BLaER1 (cell line): ENCODE measurements at regions not wholly inside any gene's neighbourhood (a gene's known extent, or its start where the extent isn't known, plus 50 kb on each side); places are given as distances from the start of the nearest gene placed in this dataset.

Experiments
- H3K27ac ChIP-seq: shearing (Covaris generic); formaldehyde crosslinking; 2 replicates; pipeline ENCODE4 v1.8.1; 2022
- H3K27me3 ChIP-seq: shearing (Covaris generic); formaldehyde crosslinking; 2 replicates; pipeline ENCODE4 v1.8.1; 2022
- H3K36me3 ChIP-seq: shearing (Covaris generic); formaldehyde crosslinking; 2 replicates; pipeline ENCODE4 v1.8.1; 2022
- H3K4me1 ChIP-seq: shearing (Covaris generic); formaldehyde crosslinking; 2 replicates; pipeline ENCODE4 v1.8.1; 2022
- H3K4me2 ChIP-seq: shearing (Covaris generic); formaldehyde crosslinking; 2 replicates; pipeline ENCODE4 v1.8.1; 2022
- H3K4me3 ChIP-seq: shearing (Covaris generic); formaldehyde crosslinking; 2 replicates; pipeline ENCODE4 v1.8.1; 2022
- H3K9ac ChIP-seq: shearing (Covaris generic); formaldehyde crosslinking; 2 replicates; pipeline ENCODE4 v1.8.1; 2022
- H3K9me3 ChIP-seq: shearing (Covaris generic); formaldehyde crosslinking; 2 replicates; pipeline ENCODE4 v1.8.1; 2022
- H4K20me1 ChIP-seq: shearing (Covaris generic); formaldehyde crosslinking; 2 replicates; pipeline ENCODE4 v1.8.1; 2022
- Cebpa-rat ChIP-seq: shearing (Covaris generic); IDR thresholded peaks from 2 replicates; pipeline ENCODE4 v1.8.1; 2022

GRCh38 chr1:58881471-58881994 is 97.7 kb upstream of the JUN start:
- Histone ChIP-seq H3K9me3 (no peaks in the 10 kb centered on the region), H3K27me3 (no peaks in the 10 kb centered on the region), H3K4me2 (no peak overlapping the region), H3K36me3 (no peaks in the 10 kb centered on the region), H3K9ac (no peak overlapping the region), H3K27ac (no peak overlapping the region), H4K20me1 (no peaks in the 10 kb centered on the region), H3K4me3 (no peak overlapping the region), H3K4me1 (peaks cover 10% of the 10 kb centered on the region; the same call in 1 of the 2 replicates)
- TF ChIP-seq Cebpa-rat, result no peak

- no peak for TF ChIP-seq Cebpa-rat
- Histone ChIP-seq H3K36me3 (no peaks in the 10 kb centered on the region), H3K9ac (no peak overlapping the region), H3K4me2 (no peak overlapping the region), H3K9me3 (no peaks in the 10 kb centered on the region), H3K27me3 (no peaks in the 10 kb centered on the region), H3K4me3 (no peak overlapping the region), H4K20me1 (no peaks in the 10 kb centered on the region), H3K4me1 (peaks cover 10% of the 10 kb centered on the region; the same call in 1 of the 2 replicates), H3K27ac (no peak overlapping the region)
Observed at GRCh38 chr1:58882322-58882948, 98.6 kb upstream of the JUN start.

- Histone ChIP-seq H3K4me1 (peaks cover 10% of the 10 kb centered on the region; the same call in 1 of the 2 replicates), H3K27ac (no peak overlapping the region), H3K27me3 (no peaks in the 10 kb centered on the region), H3K9ac (no peak overlapping the region), H3K4me3 (no peak overlapping the region), H3K9me3 (no peaks in the 10 kb centered on the region), H3K4me2 (no peak overlapping the region), H4K20me1 (no peaks in the 10 kb centered on the region), H3K36me3 (no peaks in the 10 kb centered on the region)
- no peak for TF ChIP-seq Cebpa-rat
Observed at GRCh38 chr1:58883037-58883887, 99.4 kb upstream of the JUN start.

DNA sequence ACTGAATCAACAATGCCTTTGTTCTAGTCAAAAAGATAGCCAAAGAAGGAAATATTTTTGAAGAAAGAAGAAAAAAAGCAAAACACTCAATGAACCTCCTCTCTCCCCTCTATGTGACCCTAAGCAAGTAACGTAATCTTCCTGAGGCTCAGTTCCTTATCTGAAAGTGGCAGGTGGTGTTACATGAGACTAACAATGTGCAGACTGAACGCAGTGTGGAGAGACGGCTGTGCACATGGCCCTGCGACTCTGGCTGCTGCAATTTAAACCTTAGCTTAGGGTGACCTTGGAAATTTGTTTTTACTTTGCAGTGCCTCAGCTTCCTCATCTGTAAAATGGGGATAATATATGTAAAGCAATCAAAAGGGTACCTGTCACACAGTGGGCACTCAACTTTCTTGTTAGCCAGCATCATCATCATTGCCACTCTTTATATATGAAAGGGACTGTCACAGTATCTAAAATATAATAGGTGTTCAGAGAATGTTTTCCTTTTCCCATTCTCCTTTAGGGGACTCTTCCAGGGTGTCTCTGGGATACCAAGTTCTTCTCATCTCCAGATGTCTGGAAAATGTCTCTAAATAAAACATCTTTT is 100.1 kb upstream of the JUN start:
- no peak overlapping the region for H3K9ac ChIP-seq
- H3K9me3 ChIP-seq, result no peaks in the 10 kb centered on the region
- no peak overlapping the region for H3K27ac ChIP-seq
- no peaks in the 10 kb centered on the region for H3K27me3 ChIP-seq
- no peak overlapping the region for H3K4me2 ChIP-seq
- no peaks in the 10 kb centered on the region for H3K36me3 ChIP-seq
- peaks cover 10% of the 10 kb centered on the region; the same call in 1 of the 2 replicates for H3K4me1 ChIP-seq
- no peak for TF ChIP-seq Cebpa-rat
- no peaks in the 10 kb centered on the region for H4K20me1 ChIP-seq
- H3K4me3 ChIP-seq, result no peak overlapping the region

DNA sequence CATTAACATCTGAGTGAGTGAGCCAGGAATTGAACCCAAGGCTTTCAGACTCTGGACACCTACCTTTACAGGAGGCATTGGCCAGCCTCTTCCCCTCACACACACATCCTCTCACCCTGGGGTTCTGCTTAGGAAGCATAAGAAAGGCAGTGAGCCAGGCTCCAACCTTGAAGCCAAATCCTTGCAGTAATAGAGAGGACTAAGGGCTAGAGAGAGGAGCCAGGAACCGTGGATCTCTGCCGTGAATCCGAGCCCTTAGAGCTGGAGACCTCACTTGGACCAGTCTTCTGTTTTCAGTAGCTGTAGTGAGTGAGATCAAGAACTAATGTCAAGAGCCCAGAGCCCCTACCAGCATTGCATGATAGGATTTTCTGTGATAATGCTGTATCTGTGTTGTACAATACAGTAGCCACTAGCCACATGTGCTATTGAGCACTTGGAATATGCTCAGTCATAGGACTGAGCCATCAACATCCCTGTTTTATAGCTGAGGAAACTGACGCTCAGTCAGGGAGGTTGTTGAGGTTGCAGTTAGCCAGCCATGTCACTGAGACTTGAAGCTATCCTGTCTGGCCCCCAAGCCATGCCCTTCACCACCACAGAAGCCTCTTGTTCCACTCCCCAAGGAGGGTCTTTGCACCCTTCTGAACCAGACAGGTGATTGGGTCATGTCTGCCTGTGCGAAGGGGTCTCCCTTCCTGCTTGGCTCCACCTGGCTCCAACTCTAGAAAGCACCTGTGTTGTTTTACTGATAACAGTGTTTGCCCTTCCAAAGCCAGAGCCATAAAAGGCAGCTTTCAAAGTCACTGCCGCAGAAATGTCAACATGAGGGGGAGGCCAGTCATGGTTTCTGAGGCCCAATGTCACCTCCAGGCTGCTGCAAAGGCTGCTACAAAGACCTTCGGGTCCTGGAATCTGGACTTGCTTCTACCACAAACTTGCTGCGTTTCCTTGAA is 101.1 kb upstream of the JUN start:
- Histone ChIP-seq H3K4me2 (peak overlapping the region; percentile 5; the same call in 1 of the 2 replicates), H3K27ac (no peak overlapping the region), H3K4me1 (peaks cover 10% of the 10 kb centered on the region; the same call in 1 of the 2 replicates), H3K9me3 (no peaks in the 10 kb centered on the region), H3K27me3 (no peaks in the 10 kb centered on the region), H3K36me3 (no peaks in the 10 kb centered on the region), H4K20me1 (no peaks in the 10 kb centered on the region), H3K4me3 (no peak overlapping the region), H3K9ac (no peak overlapping the region)
- TF ChIP-seq Cebpa-rat, result no peak

- Histone ChIP-seq H3K4me2 (no peak overlapping the region), H3K4me1 (peaks cover 10% of the 10 kb centered on the region; the same call in 1 of the 2 replicates), H3K27ac (no peak overlapping the region), H3K9ac (no peak overlapping the region), H3K36me3 (no peaks in the 10 kb centered on the region), H4K20me1 (no peaks in the 10 kb centered on the region), H3K27me3 (no peaks in the 10 kb centered on the region), H3K4me3 (no peak overlapping the region), H3K9me3 (no peaks in the 10 kb centered on the region)
- TF ChIP-seq Cebpa-rat, result no peak
Observed at GRCh38 chr1:58885998-58886397, 102.2 kb upstream of the JUN start.

DNA sequence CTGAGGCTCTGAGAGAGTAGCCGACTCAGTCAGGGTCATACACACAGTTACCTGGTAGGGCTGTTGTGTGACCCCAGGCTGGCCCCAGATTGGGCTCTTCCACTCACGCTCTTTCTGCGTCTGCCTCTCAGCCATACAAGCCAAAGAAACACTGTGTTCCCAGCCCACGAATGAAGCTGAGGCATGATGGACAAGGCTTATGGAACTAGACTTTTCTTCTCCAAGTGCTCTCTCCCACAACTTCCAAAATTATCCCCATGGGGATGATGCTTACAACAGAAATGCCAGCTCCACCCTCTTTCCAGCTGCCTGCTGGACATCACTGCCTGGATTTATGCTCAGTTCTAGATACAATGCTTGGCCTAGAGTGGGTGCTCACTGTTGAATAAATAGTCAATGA is 102.8 kb upstream of the JUN start:
- Histone ChIP-seq H3K27ac (no peak overlapping the region), H3K36me3 (no peaks in the 10 kb centered on the region), H3K9me3 (no peaks in the 10 kb centered on the region), H3K4me2 (no peak overlapping the region), H3K4me1 (peaks cover 10% of the 10 kb centered on the region; the same call in 1 of the 2 replicates), H3K4me3 (no peak overlapping the region), H4K20me1 (no peaks in the 10 kb centered on the region), H3K9ac (no peak overlapping the region), H3K27me3 (no peaks in the 10 kb centered on the region)
- no peak for TF ChIP-seq Cebpa-rat

DNA sequence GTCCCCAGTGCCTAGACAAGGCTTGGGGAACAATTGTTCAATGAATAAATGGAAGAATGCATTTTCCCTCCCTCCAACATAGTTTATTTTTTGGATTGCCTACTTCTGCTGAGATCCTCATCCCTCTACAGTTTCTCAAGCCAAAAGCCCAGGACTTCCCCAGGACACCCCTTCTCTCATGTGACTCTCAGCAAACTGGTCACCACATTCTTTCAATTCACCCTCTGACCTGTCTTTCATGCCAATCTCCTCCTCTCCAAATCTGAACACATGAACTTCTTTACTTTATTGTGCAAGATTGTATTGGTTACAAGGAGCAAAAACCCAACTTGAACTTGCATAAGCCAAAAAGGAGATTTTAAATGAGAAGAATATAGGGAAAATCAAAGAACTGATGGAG is 103.2 kb upstream of the JUN start:
- H3K27ac ChIP-seq, result no peak overlapping the region
- H3K4me2 ChIP-seq, result no peak overlapping the region
- H4K20me1 ChIP-seq, result no peaks in the 10 kb centered on the region
- H3K9ac ChIP-seq, result no peak overlapping the region
- peaks cover 10% of the 10 kb centered on the region; the same call in 1 of the 2 replicates for H3K4me1 ChIP-seq
- no peaks in the 10 kb centered on the region for H3K27me3 ChIP-seq
- TF ChIP-seq Cebpa-rat, result no peak
- H3K4me3 ChIP-seq, result no peak overlapping the region
- H3K9me3 ChIP-seq, result no peaks in the 10 kb centered on the region
- H3K36me3 ChIP-seq, result no peaks in the 10 kb centered on the region

GRCh38 chr1:58888833-58889232 is 105.0 kb upstream of the JUN start:
- Histone ChIP-seq H3K27ac (no peak overlapping the region), H3K4me2 (no peak overlapping the region), H3K27me3 (no peaks in the 10 kb centered on the region), H3K36me3 (no peaks in the 10 kb centered on the region), H3K4me1 (peaks cover 10% of the 10 kb centered on the region; the same call in 1 of the 2 replicates), H3K9ac (no peak overlapping the region), H4K20me1 (no peaks in the 10 kb centered on the region), H3K4me3 (no peak overlapping the region), H3K9me3 (no peaks in the 10 kb centered on the region)
- no peak for TF ChIP-seq Cebpa-rat
